ENCODE measurements at regions not wholly inside any gene's neighbourhood (a gene's known extent, or its start where the extent isn't known, plus 50 kb on each side); places are given as distances from the start of the nearest gene placed in this dataset.

DNA sequence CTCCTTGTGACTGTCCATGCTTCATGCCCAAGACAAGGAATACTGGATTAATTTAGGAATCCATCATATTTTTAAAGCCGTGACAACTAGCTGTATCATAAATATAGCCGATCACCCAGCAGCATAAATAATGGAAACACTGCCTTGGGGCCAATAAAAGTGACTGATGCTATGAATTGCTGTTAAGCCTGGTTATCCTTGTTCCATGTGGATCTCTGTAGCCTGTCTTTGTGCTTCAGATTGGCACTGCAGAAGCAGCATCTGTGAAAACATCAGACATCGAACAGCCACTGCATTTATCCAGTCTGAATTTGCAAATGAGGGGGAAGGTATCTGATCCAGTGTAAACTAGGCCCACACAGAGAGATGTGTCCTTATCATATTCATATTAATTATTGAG, 1181.8 kb downstream of the SORCS1 start:
- H3K36me3 Mint-ChIP-seq: no peaks in the 10 kb centered on the region
- no peaks in the 10 kb centered on the region for H3K27me3 Mint-ChIP-seq
- CTCF ChIA-PET: no interaction called here
- no peak for DNase-seq
- no peaks in the 10 kb centered on the region for H3K9me3 Mint-ChIP-seq
- H3K27ac Mint-ChIP-seq: no peak overlapping the region
- no peaks in the 10 kb centered on the region for H3K4me1 Mint-ChIP-seq
- no peak overlapping the region for H3K4me3 Mint-ChIP-seq

DNA sequence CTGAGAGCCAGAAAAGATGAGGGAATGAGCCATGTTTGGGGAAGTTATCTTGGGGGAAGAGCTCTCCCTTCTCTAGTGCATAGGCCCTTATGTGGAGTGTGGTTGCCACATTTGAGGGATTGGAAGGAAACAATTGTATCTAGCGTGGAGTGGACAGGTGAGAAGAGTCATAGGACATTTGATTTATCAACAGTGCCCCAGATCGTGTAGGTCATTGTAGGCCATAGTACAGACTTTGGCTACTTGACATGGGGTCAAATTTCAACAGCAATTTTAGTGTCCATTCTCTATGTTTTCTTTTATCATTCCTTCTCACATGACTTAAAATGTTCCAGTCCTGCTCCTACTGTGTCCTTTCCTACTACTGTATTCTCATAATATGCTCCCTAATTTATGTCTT, 1182.8 kb downstream of the SORCS1 start:
- H3K27me3 Mint-ChIP-seq: no peaks in the 10 kb centered on the region
- no peak overlapping the region for H3K4me3 Mint-ChIP-seq
- H3K27ac Mint-ChIP-seq: no peak overlapping the region
- CTCF ChIA-PET: no interaction called here
- no peaks in the 10 kb centered on the region for H3K36me3 Mint-ChIP-seq
- no peaks in the 10 kb centered on the region for H3K9me3 Mint-ChIP-seq
- DNase-seq: no peak
- no peaks in the 10 kb centered on the region for H3K4me1 Mint-ChIP-seq

DNA sequence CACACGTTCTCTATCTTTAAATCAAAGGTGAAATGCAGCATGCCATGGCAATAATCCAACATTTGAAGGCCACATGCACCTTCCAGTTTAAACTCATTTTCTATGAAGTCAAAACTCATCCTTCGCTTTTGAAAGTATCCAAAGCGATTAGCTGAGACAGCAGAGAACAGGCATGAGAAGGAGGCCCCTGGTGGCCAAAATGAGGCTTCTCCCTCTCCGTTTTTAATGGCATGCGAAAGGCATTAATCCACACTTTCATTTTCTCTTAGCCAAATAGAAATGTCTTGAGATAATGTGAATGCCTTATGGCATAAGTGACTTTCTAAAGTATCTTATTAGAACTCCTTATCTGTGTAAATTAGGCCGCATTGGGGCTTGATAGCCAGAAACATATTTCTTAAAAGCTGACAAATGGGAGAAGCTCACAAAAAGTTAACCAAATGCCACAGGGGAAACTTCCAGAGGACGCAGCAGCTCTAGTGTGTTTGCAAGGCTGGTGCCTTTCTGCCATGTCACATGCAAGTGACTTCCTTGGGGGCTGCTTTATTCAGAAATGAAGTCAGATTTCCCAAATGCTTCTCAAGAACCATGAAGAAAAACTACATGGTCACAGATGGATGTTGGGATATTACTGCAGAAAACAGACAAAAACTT, 1189.6 kb downstream of the SORCS1 start:
- Mint-ChIP-seq H3K27me3 (no peaks in the 10 kb centered on the region), H3K9me3 (no peaks in the 10 kb centered on the region), H3K27ac (no peak overlapping the region), H3K36me3 (no peaks in the 10 kb centered on the region), H3K4me3 (no peak overlapping the region), H3K4me1 (no peaks in the 10 kb centered on the region)
- CTCF ChIA-PET: interaction anchor here (0.6 kb wide), 1 partner anchor 10 kb away, joined by 3 read pairs; no protein-coding TSS in a partner anchor
- no peak for DNase-seq

DNA sequence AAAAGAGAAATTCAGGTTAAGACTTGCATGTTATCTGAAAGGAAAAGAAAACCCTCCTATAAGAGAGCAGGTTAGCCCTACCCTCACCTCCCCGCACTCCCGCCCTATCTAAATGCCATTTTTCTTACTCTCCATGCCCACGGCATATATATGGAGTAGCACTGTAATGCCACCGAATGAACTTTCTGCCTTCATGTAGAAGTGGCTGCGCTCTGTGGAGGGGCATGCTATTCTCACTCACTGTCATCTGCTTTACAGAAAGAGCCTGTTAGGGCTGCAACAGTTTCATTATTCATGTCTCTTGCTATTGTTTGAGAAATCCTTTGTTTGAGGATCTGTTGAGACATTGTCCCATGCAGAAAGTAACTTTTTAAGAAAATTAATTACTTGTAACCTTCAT, 1190.6 kb downstream of the SORCS1 start:
- CTCF ChIA-PET: no interaction called here
- no peaks in the 10 kb centered on the region for H3K4me1 Mint-ChIP-seq
- H3K36me3 Mint-ChIP-seq: no peaks in the 10 kb centered on the region
- no peaks in the 10 kb centered on the region for H3K27me3 Mint-ChIP-seq
- H3K4me3 Mint-ChIP-seq: no peak overlapping the region
- no peaks in the 10 kb centered on the region for H3K9me3 Mint-ChIP-seq
- H3K27ac Mint-ChIP-seq: no peak overlapping the region
- DNase-seq: no peak

DNA sequence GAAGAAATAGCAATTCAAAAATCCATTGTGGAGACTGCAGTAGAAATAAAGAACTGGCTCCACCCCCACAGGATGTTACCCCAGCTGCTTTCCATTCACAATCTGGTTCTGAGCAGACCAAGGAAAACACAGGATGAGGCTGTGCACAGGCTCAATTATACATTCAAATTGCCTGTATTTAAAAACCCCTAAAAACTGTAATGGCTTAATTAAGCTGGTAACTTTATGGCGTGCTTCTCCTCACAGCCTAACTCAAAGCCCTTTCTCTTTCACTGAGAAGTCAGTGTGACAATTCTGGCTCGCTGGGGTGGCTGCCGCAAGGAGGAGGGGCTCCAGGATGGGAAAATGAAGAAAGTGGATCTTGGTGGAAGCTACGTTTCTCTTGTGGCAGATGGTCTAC, 1191.1 kb downstream of the SORCS1 start:
- H3K27ac Mint-ChIP-seq: no peak overlapping the region
- no peaks in the 10 kb centered on the region for H3K4me1 Mint-ChIP-seq
- no peaks in the 10 kb centered on the region for H3K9me3 Mint-ChIP-seq
- H3K27me3 Mint-ChIP-seq: no peaks in the 10 kb centered on the region
- CTCF ChIA-PET: no interaction called here
- no peaks in the 10 kb centered on the region for H3K36me3 Mint-ChIP-seq
- no peak overlapping the region for H3K4me3 Mint-ChIP-seq
- no peak for DNase-seq

DNA sequence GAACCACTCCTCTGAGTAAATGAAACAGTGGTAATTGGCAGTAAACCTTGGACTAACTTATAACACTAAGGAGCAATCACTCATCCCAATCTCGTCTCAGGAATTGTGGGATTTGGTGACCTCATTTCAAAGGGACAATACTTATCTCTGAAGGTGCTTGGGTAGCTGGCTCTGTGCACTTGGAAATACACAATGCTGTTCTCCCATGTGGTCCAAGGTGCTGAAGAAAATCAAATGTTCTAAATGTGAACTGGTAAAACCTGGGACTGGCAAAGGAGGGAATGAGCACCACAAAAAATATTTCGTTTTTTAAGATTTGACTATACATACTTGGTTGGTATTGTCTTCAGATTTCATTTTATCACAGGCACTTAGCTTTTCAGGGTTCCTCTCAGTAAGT, 1193.0 kb downstream of the SORCS1 start:
- H3K4me1 Mint-ChIP-seq: no peaks in the 10 kb centered on the region
- CTCF ChIA-PET: no interaction called here
- H3K27ac Mint-ChIP-seq: no peak overlapping the region
- H3K36me3 Mint-ChIP-seq: no peaks in the 10 kb centered on the region
- H3K27me3 Mint-ChIP-seq: no peaks in the 10 kb centered on the region
- H3K4me3 Mint-ChIP-seq: no peak overlapping the region
- H3K9me3 Mint-ChIP-seq: no peaks in the 10 kb centered on the region
- DNase-seq: no peak

DNA sequence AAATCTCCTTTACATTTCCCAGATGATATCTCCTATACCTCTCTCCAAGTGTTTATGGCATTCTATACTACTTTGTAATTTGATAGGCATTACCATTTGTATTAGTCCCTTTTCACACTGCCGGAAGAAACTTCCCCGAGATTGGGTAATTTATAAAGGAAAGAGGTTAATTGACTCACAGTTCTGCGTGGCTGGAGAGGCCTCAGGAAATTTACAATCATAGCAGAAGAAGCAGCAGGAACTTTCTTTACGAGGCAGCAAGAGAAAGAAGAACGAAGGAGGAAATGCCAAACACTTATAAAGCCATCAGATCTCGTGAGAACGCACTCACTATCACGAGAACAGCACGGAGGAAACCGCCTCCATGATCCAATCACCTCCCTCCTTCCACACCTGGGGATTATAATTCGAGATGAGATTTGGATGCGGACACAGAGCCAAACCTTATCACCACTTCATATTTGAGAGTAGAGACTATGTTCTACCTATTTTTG, 1194.6 kb downstream of the SORCS1 start:
- no peaks in the 10 kb centered on the region for H3K27me3 Mint-ChIP-seq
- H3K4me1 Mint-ChIP-seq: no peaks in the 10 kb centered on the region
- CTCF ChIA-PET: no interaction called here
- H3K4me3 Mint-ChIP-seq: no peak overlapping the region
- DNase-seq: no peak
- H3K36me3 Mint-ChIP-seq: no peaks in the 10 kb centered on the region
- H3K9me3 Mint-ChIP-seq: no peaks in the 10 kb centered on the region
- H3K27ac Mint-ChIP-seq: no peak overlapping the region

DNA sequence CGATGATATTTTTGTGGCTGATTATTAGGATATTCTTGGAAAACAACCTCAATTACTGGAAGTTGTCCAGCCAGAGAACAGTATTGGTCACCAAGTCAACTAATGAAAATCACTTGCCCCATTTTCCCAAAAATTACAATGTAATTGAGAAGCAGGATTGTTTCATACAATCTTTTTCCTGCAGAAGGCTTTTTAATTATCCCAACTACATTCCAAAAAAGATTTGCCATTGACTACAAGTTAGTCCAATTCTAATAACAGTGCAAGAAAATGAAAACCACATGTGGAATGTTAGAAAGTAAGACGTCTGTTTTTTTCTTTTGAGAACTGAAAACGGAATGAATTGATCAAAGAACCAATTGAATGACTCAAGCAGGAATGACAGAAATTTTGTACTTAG, 1195.8 kb downstream of the SORCS1 start:
- Mint-ChIP-seq H3K27me3 (no peaks in the 10 kb centered on the region), H3K4me3 (no peak overlapping the region), H3K9me3 (no peaks in the 10 kb centered on the region), H3K27ac (no peak overlapping the region), H3K36me3 (no peaks in the 10 kb centered on the region), H3K4me1 (no peaks in the 10 kb centered on the region)
- CTCF ChIA-PET: no interaction called here
- no peak for DNase-seq

DNA sequence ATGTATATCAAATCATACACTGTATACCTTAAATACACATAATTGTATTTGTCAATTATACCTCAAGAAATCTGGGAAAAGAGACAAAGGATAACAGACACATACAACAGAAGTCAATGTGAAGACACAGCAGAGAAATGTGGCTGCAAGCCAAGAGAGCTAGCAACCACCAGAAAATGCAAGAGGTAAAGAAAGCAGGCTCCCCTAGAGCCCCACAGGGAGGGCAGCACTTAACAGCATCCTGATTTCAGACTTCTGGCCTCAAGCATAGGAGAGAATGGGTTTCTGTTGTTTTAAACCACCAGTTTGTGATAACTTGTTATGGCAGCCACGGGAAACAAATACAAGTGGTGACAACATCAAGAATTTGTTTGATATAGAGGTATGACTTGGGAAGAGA, 1197.2 kb downstream of the SORCS1 start:
- H3K9me3 Mint-ChIP-seq: no peaks in the 10 kb centered on the region
- no peak for DNase-seq
- H3K27me3 Mint-ChIP-seq: no peaks in the 10 kb centered on the region
- no peaks in the 10 kb centered on the region for H3K36me3 Mint-ChIP-seq
- CTCF ChIA-PET: no interaction called here
- no peak overlapping the region for H3K27ac Mint-ChIP-seq
- H3K4me1 Mint-ChIP-seq: no peaks in the 10 kb centered on the region
- H3K4me3 Mint-ChIP-seq: no peak overlapping the region

DNA sequence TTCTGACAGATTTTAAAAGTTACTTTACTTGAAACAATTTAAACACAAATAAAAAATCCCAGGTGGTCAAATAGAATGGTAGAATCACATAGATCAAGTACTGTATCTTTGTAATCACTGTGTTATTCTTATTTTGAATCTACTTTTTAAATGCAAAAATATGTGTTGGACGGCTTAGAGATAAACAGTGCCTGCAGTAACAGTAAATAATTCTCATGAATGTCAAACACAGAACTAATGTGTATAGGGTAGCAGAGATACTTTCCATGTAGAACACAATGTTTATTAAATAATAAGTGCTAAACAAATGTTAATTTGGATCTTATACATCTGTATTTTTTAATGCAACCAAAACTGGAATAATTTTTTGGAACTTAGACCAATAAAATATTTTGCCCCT, 1199.4 kb downstream of the SORCS1 start:
- Mint-ChIP-seq H3K4me3 (no peak overlapping the region), H3K27ac (no peak overlapping the region), H3K27me3 (no peaks in the 10 kb centered on the region), H3K9me3 (no peaks in the 10 kb centered on the region), H3K4me1 (no peaks in the 10 kb centered on the region), H3K36me3 (no peaks in the 10 kb centered on the region)
- CTCF ChIA-PET: no interaction called here
- no peak for DNase-seq

DNA sequence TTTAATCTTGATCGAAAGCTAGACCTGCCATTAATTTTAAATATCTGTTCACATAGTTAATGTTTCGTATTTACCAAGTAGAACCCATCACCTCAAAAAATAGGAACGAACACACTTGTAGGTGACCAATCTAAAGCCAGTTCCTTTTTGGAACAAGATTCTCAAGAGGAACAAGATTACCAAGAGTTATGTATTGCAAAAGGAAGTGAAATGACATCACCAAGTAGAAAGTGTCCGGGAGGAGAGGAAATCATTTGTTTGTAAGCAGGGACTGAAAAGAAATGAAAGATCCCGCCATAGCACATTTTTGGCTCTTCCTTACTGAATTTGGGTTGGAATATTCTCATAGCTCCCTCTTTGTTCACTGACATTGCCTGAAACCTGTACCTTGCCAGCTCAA, 1200.5 kb downstream of the SORCS1 start:
- no peaks in the 10 kb centered on the region for H3K9me3 Mint-ChIP-seq
- H3K27ac Mint-ChIP-seq: no peak overlapping the region
- no peaks in the 10 kb centered on the region for H3K4me1 Mint-ChIP-seq
- CTCF ChIA-PET: no interaction called here
- H3K36me3 Mint-ChIP-seq: no peaks in the 10 kb centered on the region
- DNase-seq: no peak
- no peak overlapping the region for H3K4me3 Mint-ChIP-seq
- H3K27me3 Mint-ChIP-seq: no peaks in the 10 kb centered on the region

DNA sequence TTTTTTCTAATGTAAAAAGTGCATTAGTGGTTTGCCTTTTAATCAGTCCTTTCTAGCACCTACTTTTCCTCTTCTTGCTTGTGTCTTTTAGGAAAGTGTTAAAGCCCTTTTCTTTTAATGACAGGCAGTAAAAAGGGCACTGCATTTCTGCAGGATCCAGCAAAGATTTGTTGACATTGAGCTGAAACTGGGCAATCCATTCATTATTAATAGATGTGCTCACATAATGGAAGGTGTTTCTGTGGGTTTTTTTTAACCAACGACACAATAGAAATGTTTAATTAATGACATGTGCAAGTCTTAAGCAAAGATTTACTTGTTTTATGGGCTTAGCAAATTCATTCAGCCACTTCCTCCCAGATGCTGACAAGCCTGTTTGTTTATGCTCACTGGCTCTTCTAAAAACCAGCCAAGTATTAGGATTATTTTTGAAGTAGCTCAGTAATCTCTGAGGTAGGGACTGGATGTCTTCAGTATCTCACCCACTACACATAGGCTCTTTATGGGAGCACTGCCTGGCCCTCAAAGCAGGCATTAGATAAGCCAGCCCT, 1201.1 kb downstream of the SORCS1 start:
- CTCF ChIA-PET: interaction anchor here (1.0 kb wide), 1 partner anchor 13 kb away, joined by 3 read pairs; no protein-coding TSS in a partner anchor
- H3K4me1 Mint-ChIP-seq: no peaks in the 10 kb centered on the region
- no peak overlapping the region for H3K27ac Mint-ChIP-seq
- H3K9me3 Mint-ChIP-seq: no peaks in the 10 kb centered on the region
- H3K27me3 Mint-ChIP-seq: no peaks in the 10 kb centered on the region
- no peak for DNase-seq
- no peak overlapping the region for H3K4me3 Mint-ChIP-seq
- no peaks in the 10 kb centered on the region for H3K36me3 Mint-ChIP-seq

DNA sequence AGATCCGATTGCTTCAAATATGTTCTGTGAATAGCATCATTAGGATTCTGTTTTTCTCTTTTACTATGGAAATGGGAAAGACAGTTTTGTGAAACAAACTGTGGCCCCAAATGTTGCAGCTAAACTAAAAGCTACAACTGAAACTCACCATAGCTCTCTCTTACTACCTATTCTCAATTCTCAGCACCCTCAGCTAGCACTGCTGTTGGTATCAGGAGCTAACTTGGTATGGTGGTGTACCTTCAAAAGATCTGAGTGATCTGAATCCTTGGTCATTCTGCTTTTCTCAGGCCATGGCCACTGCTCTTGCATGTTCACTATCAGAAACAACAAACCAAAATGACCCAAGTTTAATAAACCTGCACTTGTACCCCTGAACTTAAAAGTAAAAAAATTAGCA, 1208.0 kb downstream of the SORCS1 start:
- H3K36me3 Mint-ChIP-seq: no peaks in the 10 kb centered on the region
- H3K27ac Mint-ChIP-seq: no peak overlapping the region
- no peaks in the 10 kb centered on the region for H3K4me1 Mint-ChIP-seq
- H3K27me3 Mint-ChIP-seq: no peaks in the 10 kb centered on the region
- H3K4me3 Mint-ChIP-seq: no peak overlapping the region
- CTCF ChIA-PET: no interaction called here
- DNase-seq: no peak
- no peaks in the 10 kb centered on the region for H3K9me3 Mint-ChIP-seq

DNA sequence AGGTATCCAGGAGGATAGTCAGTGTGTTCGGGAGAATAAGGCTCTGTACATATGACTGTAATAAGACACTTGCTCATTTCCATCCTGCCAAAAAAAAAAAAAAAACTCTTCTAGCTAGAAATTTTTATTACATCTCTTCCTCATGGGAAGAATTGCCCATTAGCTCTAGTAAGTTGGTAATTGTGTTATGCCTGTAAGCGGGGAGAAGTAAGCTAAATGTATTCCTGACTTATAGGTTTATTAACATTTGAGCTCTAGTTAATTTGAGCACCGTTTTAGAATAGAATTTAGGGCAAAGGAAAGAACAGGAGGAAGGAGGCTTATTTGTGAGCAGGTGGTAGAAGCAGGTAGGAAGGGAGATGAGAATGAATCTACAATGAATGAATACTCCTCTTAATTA, 1210.6 kb downstream of the SORCS1 start:
- no peaks in the 10 kb centered on the region for H3K9me3 Mint-ChIP-seq
- H3K4me1 Mint-ChIP-seq: no peaks in the 10 kb centered on the region
- no peak overlapping the region for H3K27ac Mint-ChIP-seq
- no peak overlapping the region for H3K4me3 Mint-ChIP-seq
- no peaks in the 10 kb centered on the region for H3K27me3 Mint-ChIP-seq
- CTCF ChIA-PET: interaction anchor here (0.6 kb wide), 2 partner anchors 14 to 1165 kb away, joined by 3 read pairs; no protein-coding TSS in a partner anchor
- no peak for DNase-seq
- H3K36me3 Mint-ChIP-seq: no peaks in the 10 kb centered on the region

DNA sequence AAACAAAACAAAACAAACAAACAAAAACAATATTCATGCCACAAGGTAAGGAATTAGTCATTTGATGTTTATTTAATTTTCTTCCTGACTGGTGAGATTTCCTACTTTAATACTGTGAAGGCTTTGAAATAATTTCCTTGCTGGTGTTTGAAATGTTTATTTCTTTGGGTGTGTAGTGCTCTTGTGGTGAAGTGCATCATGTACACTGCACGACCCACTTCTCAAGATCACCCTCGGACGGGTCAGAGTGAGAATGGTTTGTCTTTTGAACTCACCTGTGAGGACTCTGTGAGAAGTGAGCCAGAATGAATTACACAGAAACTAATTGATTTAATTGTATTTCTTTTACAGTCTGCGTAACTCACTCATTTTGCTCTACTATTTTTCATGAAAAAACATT, 1211.5 kb downstream of the SORCS1 start:
- no peak for DNase-seq
- no peaks in the 10 kb centered on the region for H3K4me1 Mint-ChIP-seq
- H3K36me3 Mint-ChIP-seq: no peaks in the 10 kb centered on the region
- CTCF ChIA-PET: no interaction called here
- H3K27me3 Mint-ChIP-seq: no peaks in the 10 kb centered on the region
- H3K9me3 Mint-ChIP-seq: no peaks in the 10 kb centered on the region
- H3K4me3 Mint-ChIP-seq: no peak overlapping the region
- H3K27ac Mint-ChIP-seq: no peak overlapping the region
